B cell (primary cell): ENCODE measurements at regions not wholly inside any gene's neighbourhood (a gene's known extent, or its start where the extent isn't known, plus 50 kb on each side); places are given as distances from the start of the nearest gene placed in this dataset.

ENCODE experiments used
- ATAC-seq: fragments of 200-7000 bp; cut with Tn5 transposase; one replicate; pipeline ENCODE4 v1.10.0; 2021; ENCODE audit warnings: low read depth, mild to moderate bottlenecking, moderate number of reproducible peaks, moderate library complexity
- CTCF ChIA-PET: fragments of 350-600 bp; sonication (Branson Sonifier 250); formaldehyde crosslinking; loops from one replicate; lab custom pipeline; 2021; ENCODE audit warnings: antibody characterized with exemption, inconsistent platforms; lab: Charles Lee
- POLR2A ChIA-PET: fragments of 350-600 bp; sonication (Branson Sonifier 250); formaldehyde crosslinking; loops from one replicate; lab custom pipeline; 2021; ENCODE audit warnings: antibody characterized with exemption; lab: Charles Lee
- DNase-seq: peaks from one replicate; pipeline ENCODE4 v3.0.0; 2013
- H2AFZ ChIP-seq: 2 replicates; pipeline ENCODE4 v1.6.1; 2012; ENCODE audit warnings: mild to moderate bottlenecking, low read depth, low read length; ENCODE audit not compliant: insufficient read depth, poor library complexity, severe bottlenecking
- H3K27ac ChIP-seq, 2 donors: 1 replicate in 1 of 2; 2 replicates in 1 of 2; pipeline ENCODE4 v1.5.1; 2012 to 2013; ENCODE audit warnings: low read length in 2 of 2, mild to moderate bottlenecking in 2 of 2, moderate library complexity in 1 of 2
- H3K27me3 ChIP-seq, 4 experiments: fragments of 200-600 bp in 1 of 4; sonication (generic) in 1 of 4; replicated peaks in 1 of 4; 1 replicate in 2 of 4; 2 replicates in 2 of 4; pipeline versions ENCODE4 v1.6.1 to v1.7.0; 2013 to 2016; ENCODE audit warnings: low read length in 3 of 4, mild to moderate bottlenecking in 2 of 4, mixed read lengths in 1 of 4, moderate library complexity in 1 of 4; ENCODE audit not compliant: insufficient read depth in 4 of 4, control insufficient read depth in 3 of 4; ENCODE audit errors: control extremely low read depth in 1 of 4
- H3K36me3 ChIP-seq, 2 experiments: replicated peaks in 1 of 2; 1 replicate in 1 of 2; 2 replicates in 1 of 2; pipeline versions ENCODE4 v1.6.1 to v1.7.1; 2013; ENCODE audit warnings: low read length in 1 of 2; ENCODE audit not compliant: insufficient read depth in 2 of 2, control insufficient read depth in 1 of 2; ENCODE audit errors: control extremely low read depth in 1 of 2, extremely low read depth in 1 of 2
- H3K4me1 ChIP-seq, 2 donors: fragments of 200-600 bp in 1 of 2; sonication (generic) in 1 of 2; 1 replicate in 1 of 2; 2 replicates in 1 of 2; pipeline versions ENCODE4 v1.5.1 to v1.6.1; 2013 to 2017; ENCODE audit warnings: low read length in 2 of 2; ENCODE audit not compliant: control insufficient read depth in 2 of 2, insufficient read depth in 2 of 2
- H3K4me2 ChIP-seq: replicated peaks from 2 replicates; pipeline ENCODE3; 2012; ENCODE audit warnings: mild to moderate bottlenecking, low read depth, low read length; ENCODE audit not compliant: poor library complexity, severe bottlenecking
- H3K4me3 ChIP-seq, 5 experiments: fragments of 200-600 bp in 1 of 5; sonication (generic) in 1 of 5; 1 replicate in 3 of 5; 2 replicates in 2 of 5; pipeline versions ENCODE4 v1.5.1 to v1.7.0; 2011 to 2016; ENCODE audit warnings: low read length in 4 of 5, mild to moderate bottlenecking in 4 of 5, low read depth in 2 of 5, control low read depth in 1 of 5, moderate library complexity in 1 of 5; ENCODE audit not compliant: insufficient read depth in 1 of 5; ENCODE audit errors: control extremely low read depth in 1 of 5, extremely low read depth in 1 of 5
- H3K79me2 ChIP-seq: fragments of 200-600 bp; sonication (generic); one replicate; pipeline ENCODE4 v1.6.0; 2016; ENCODE audit warnings: low read length; ENCODE audit not compliant: control insufficient read depth, insufficient read depth
- H3K9ac ChIP-seq: fragments of 200-600 bp; sonication (generic); 2 replicates; pipeline ENCODE4 v1.6.1; 2017; ENCODE audit warnings: mild to moderate bottlenecking, low read length, moderate library complexity
- H3K9me3 ChIP-seq, 3 donors: one replicate each; pipeline versions ENCODE4 v1.6.1 to v1.7.1; 2013; ENCODE audit warnings: low read length in 2 of 3; ENCODE audit not compliant: control insufficient read depth in 2 of 3, insufficient read depth in 1 of 3; ENCODE audit errors: control extremely low read depth in 1 of 3
- H4K20me1 ChIP-seq: 2 replicates; pipeline ENCODE4 v1.6.0; 2012; ENCODE audit warnings: mild to moderate bottlenecking, low read length; ENCODE audit not compliant: insufficient read depth, control insufficient read depth, poor library complexity, severe bottlenecking
- H3K27ac Mint-ChIP-seq: one replicate; pipeline ENCODE4 v1.8.0; 2021; ENCODE audit warnings: mixed read lengths
- H3K27me3 Mint-ChIP-seq: one replicate; pipeline ENCODE4 v1.8.0; 2021; ENCODE audit warnings: mixed read lengths
- H3K4me1 Mint-ChIP-seq: one replicate; pipeline ENCODE4 v1.8.0; 2021; ENCODE audit warnings: mixed read lengths
- H3K4me3 Mint-ChIP-seq: one replicate; pipeline ENCODE4 v1.8.0; 2021; ENCODE audit warnings: mixed read lengths
- H3K9me3 Mint-ChIP-seq: one replicate; pipeline ENCODE4 v1.8.0; 2022; ENCODE audit warnings: mixed read lengths; ENCODE audit not compliant: insufficient read depth
- EZH2 ChIP-seq: IDR thresholded peaks from 2 replicates; pipeline ENCODE4 v1.6.1; 2012; ENCODE audit warnings: borderline replicate concordance, low read depth, mild to moderate bottlenecking, moderate library complexity, low read length; ENCODE audit not compliant: insufficient read depth, poor library complexity, severe bottlenecking
- WGBS: methylation state at CpG from one replicate; pipeline ENCODE4 v1.1.5; 2013; ENCODE audit warnings: missing lambda C conversion rate; ENCODE audit not compliant: insufficient coverage; 5-methylcytosine and 5-hydroxymethylcytosine counted together
- intact Hi-C: fragments of 100-400 bp; cut with micrococcal nuclease; formaldehyde crosslinking; loops from one replicate; pipeline ENCODE4 v1.10.0; 2022
- TF ChIP-seq, protein P1 (sequence below): fragments of 200-600 bp; IDR thresholded peaks from one replicate; pipeline ENCODE4 v1.8.0; 2022; ENCODE audit warnings: antibody characterized with exemption, mild to moderate bottlenecking

DNA sequence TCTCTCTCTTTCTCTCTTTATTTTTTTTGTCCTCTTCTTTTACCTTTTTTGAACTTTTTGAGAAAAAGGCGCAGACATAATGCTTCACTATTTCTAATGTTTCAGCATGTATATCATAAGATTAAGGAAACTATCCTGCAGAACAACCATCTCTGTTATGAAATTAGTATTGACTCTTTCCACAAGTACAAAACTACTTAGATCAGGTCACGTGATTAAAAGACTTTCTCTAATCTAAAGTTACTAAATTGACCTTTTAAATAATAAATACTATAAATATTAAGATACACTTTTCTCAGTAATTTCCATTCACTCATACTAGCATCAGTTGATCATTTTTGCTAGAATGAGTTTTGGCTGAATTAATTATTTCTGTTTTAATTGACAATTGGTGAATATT lies 844.5 kb upstream of the LRFN5 start:
- no peaks in the 10 kb centered on the region for H3K27me3 Mint-ChIP-seq
- H3K4me2 ChIP-seq = no peak overlapping the region
- no peak overlapping the region for H3K27ac Mint-ChIP-seq
- ChIA-PET POLR2A (no interaction called here), CTCF (no interaction called here)
- no peak overlapping the region for H2AFZ ChIP-seq
- H3K4me1 ChIP-seq = no peaks in the 10 kb centered on the region
- H3K4me3 Mint-ChIP-seq = no peak overlapping the region
- no CpG with 5 or more reads among the region's 2 CpGs for WGBS
- H4K20me1 ChIP-seq = no peaks in the 10 kb centered on the region
- intact Hi-C loops = no loop called here
- DNase-seq (no peak), ATAC-seq (no peak)
- TF ChIP-seq, protein P1, sequence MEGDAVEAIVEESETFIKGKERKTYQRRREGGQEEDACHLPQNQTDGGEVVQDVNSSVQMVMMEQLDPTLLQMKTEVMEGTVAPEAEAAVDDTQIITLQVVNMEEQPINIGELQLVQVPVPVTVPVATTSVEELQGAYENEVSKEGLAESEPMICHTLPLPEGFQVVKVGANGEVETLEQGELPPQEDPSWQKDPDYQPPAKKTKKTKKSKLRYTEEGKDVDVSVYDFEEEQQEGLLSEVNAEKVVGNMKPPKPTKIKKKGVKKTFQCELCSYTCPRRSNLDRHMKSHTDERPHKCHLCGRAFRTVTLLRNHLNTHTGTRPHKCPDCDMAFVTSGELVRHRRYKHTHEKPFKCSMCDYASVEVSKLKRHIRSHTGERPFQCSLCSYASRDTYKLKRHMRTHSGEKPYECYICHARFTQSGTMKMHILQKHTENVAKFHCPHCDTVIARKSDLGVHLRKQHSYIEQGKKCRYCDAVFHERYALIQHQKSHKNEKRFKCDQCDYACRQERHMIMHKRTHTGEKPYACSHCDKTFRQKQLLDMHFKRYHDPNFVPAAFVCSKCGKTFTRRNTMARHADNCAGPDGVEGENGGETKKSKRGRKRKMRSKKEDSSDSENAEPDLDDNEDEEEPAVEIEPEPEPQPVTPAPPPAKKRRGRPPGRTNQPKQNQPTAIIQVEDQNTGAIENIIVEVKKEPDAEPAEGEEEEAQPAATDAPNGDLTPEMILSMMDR = no peak
- no peak for TF ChIP-seq EZH2
- H3K9me3 ChIP-seq = no peaks in the 10 kb centered on the region
- H3K4me1 Mint-ChIP-seq = no peaks in the 10 kb centered on the region
- H3K9me3 Mint-ChIP-seq = peaks cover 2% of the 10 kb centered on the region
- no peaks in the 10 kb centered on the region for H3K79me2 ChIP-seq
- no peak overlapping the region for H3K4me3 ChIP-seq
- H3K27me3 ChIP-seq = no peaks in the 10 kb centered on the region
- H3K9ac ChIP-seq = no peak overlapping the region
- H3K27ac ChIP-seq = no peak overlapping the region
- no peaks in the 10 kb centered on the region for H3K36me3 ChIP-seq

DNA sequence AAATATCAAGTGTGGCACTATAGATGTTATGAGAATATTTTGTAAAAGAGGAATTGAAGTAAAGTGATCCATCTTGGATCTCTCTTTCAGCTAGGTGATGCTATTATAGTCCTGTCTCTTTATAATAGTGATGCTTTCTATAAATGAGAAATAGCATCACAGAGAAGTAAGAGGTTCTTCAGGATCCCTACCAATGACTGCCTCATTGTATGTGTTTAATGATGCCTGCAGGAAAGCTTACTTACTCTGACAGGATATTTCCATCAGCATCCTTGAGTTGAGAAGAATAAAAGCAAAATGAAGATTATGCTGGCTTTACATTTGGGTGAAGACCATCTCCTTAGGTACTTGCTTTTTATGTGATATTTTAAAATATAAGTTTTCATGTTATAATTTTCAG lies 846.0 kb upstream of the LRFN5 start:
- H3K27me3 Mint-ChIP-seq = no peaks in the 10 kb centered on the region
- no peaks in the 10 kb centered on the region for H3K36me3 ChIP-seq
- H3K9ac ChIP-seq = no peak overlapping the region
- TF ChIP-seq EZH2 = no peak
- TF ChIP-seq, protein P1 = no peak
- peaks cover 7% of the 10 kb centered on the region for H3K9me3 Mint-ChIP-seq
- no peak overlapping the region for H2AFZ ChIP-seq
- H3K4me3 Mint-ChIP-seq = no peak overlapping the region
- peaks cover 0 to under 1% (median 0%) of the 10 kb centered on the region in 3 donors for H3K9me3 ChIP-seq
- ChIA-PET POLR2A (no interaction called here), CTCF (no interaction called here)
- intact Hi-C loops = no loop called here
- ATAC-seq = no peak
- H3K4me3 ChIP-seq = no peak overlapping the region
- no peak for DNase-seq
- H3K4me1 ChIP-seq = no peaks in the 10 kb centered on the region
- no peaks in the 10 kb centered on the region for H4K20me1 ChIP-seq
- H3K4me1 Mint-ChIP-seq = no peaks in the 10 kb centered on the region
- H3K27ac Mint-ChIP-seq = no peak overlapping the region
- no peaks in the 10 kb centered on the region for H3K79me2 ChIP-seq
- no peak overlapping the region for H3K4me2 ChIP-seq
- H3K27me3 ChIP-seq = no peaks in the 10 kb centered on the region
- H3K27ac ChIP-seq = no peak overlapping the region
